Mesothelial cell of epicardium (in vitro differentiated cells): ENCODE measurements at regions not wholly inside any gene's neighbourhood (a gene's known extent, or its start where the extent isn't known, plus 50 kb on each side); places are given as distances from the start of the nearest gene placed in this dataset.

ENCODE experiments used
- DNase-seq, 2 experiments: peaks; one replicate each; pipeline ENCODE4 v3.0.0; 2021; ENCODE audit warnings: low spot score in 2 of 2; ENCODE audit not compliant: unreplicated experiment in 2 of 2
- H3K27ac Mint-ChIP-seq: 2 replicates; pipeline ENCODE4 v1.8.0; 2021; ENCODE audit warnings: mixed read lengths
- H3K27me3 Mint-ChIP-seq: 2 replicates; pipeline ENCODE4 v1.8.0; 2021; ENCODE audit warnings: low read depth, mixed read lengths
- H3K36me3 Mint-ChIP-seq: 2 replicates; pipeline ENCODE4 v1.8.0; 2021; ENCODE audit warnings: mixed read lengths
- H3K4me1 Mint-ChIP-seq: 2 replicates; pipeline ENCODE4 v1.8.0; 2021; ENCODE audit warnings: mixed read lengths
- H3K4me3 Mint-ChIP-seq: 2 replicates; pipeline ENCODE4 v1.8.0; 2021; ENCODE audit warnings: mild to moderate bottlenecking, moderate library complexity, mixed read lengths
- H3K9me3 Mint-ChIP-seq: 2 replicates; pipeline ENCODE4 v1.8.0; 2021; ENCODE audit warnings: mixed read lengths
- TF ChIP-seq, protein P1 (sequence below): fragments of 200-600 bp; sonication (generic); IDR thresholded peaks from one replicate; pipeline ENCODE4 v1.5.0; 2021; ENCODE audit warnings: antibody characterized with exemption; ENCODE audit not compliant: unreplicated experiment

DNA sequence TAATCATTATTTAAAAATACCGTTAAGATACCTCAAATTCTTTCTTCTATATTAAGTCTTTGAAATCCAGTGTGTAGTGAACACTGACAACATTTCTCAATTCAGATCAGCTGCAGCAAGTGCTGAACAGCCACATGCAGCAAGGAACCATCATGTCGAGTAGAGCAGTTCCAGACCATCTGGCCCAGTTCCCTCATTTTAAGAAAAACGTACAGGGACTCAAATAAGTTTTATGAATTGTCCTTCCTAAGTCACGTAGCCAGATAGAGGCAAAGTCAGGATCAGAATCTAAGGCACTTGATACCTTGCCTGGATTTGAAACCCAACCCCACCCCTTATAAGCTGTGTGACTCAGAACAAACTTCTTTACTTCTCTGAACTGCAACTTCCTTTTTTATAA, 132.4 kb downstream of the PROX1 start:
- Mint-ChIP-seq H3K27ac (no peak overlapping the region), H3K9me3 (peaks cover 18% of the 10 kb centered on the region), H3K36me3 (peaks cover 4% of the 10 kb centered on the region), H3K4me1 (peaks cover 21% of the 10 kb centered on the region), H3K27me3 (no peaks in the 10 kb centered on the region), H3K4me3 (no peak overlapping the region)
- no peak for DNase-seq
- TF ChIP-seq, protein P1, sequence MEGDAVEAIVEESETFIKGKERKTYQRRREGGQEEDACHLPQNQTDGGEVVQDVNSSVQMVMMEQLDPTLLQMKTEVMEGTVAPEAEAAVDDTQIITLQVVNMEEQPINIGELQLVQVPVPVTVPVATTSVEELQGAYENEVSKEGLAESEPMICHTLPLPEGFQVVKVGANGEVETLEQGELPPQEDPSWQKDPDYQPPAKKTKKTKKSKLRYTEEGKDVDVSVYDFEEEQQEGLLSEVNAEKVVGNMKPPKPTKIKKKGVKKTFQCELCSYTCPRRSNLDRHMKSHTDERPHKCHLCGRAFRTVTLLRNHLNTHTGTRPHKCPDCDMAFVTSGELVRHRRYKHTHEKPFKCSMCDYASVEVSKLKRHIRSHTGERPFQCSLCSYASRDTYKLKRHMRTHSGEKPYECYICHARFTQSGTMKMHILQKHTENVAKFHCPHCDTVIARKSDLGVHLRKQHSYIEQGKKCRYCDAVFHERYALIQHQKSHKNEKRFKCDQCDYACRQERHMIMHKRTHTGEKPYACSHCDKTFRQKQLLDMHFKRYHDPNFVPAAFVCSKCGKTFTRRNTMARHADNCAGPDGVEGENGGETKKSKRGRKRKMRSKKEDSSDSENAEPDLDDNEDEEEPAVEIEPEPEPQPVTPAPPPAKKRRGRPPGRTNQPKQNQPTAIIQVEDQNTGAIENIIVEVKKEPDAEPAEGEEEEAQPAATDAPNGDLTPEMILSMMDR = no peak

DNA sequence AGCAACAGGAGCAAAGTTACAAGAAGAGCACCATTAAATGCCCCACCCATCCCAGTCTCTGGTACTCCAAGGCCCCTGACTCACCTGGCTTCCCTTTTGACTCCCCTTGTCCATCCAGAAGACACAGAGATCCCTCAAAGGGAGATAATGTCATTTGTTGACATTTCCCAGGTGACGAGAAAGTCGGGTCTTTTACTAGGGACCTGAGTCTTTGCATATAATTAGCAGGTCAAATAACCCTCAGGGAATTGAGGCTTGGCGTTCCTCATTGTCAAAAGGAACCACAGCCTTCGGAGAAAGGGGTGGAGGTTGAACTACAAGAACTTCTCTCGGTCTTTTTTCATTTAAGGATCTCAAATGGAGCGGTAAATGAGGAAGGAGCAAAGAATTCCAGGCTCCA, 133.2 kb downstream of the PROX1 start:
- Mint-ChIP-seq H3K4me1 (peaks cover 24% of the 10 kb centered on the region), H3K4me3 (no peak overlapping the region), H3K27ac (no peak overlapping the region), H3K9me3 (peaks cover 18% of the 10 kb centered on the region), H3K36me3 (peaks cover 4% of the 10 kb centered on the region), H3K27me3 (no peaks in the 10 kb centered on the region)
- DNase-seq = no peak
- TF ChIP-seq, protein P1 = no peak

DNA sequence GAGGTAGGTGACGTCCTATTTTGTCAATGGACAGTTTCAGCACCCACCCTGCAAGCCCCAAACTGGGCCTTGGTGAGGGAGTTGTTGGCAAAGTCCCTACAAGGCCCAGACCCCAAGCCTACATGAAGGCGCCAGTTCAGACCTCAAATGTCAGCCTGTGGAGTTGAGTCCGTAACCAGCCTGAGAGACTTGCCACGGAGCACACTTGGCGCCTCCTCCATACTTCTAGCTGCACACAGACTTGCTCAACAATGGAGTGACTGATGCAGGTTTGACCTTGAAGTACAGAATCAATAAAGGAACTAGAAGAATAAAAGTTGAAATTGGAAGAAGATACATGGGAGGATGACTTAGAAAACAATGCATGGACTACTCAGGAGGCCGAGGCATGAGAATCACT, 134.3 kb downstream of the PROX1 start:
- Mint-ChIP-seq H3K36me3 (peaks cover 2% of the 10 kb centered on the region), H3K4me1 (peaks cover 24% of the 10 kb centered on the region), H3K27me3 (no peaks in the 10 kb centered on the region), H3K4me3 (no peak overlapping the region), H3K9me3 (peaks cover 14% of the 10 kb centered on the region), H3K27ac (no peak overlapping the region)
- DNase-seq = no peak
- TF ChIP-seq, protein P1 = no peak

DNA sequence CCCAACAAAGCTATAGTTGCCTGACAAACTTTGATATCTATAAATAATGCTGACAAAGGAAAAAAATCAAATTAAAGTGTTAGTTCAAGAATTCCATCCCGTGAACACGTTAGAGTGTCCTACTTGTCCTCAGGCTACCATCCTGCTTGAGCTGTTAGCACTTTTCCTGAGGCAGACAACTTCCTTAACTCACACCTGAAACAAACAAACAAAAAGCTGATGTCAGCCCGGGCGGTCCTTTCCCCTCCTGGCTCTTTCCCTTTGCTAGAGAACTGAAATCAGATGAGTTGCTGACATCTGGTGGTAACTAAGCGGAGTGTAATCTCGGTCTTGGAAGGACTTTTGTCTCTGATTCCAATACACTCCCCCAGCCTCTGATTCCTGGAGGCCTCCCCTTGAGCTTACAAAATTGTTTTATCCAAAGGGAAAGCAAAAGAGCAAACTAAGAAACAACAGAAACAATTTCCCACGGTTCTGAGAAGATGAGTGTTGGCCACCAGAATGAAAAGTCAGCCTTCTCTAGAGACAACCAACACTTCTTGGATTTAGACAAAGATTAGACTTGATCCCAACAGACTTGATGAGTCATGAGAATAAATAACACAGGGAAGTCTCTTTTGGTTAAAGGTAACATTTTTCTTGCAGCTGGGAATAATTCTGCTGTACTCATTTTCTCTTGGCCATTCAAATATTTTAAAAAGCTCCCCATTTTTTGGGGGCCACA, 135.4 kb downstream of the PROX1 start:
- Mint-ChIP-seq H3K4me1 (peaks cover 24% of the 10 kb centered on the region), H3K4me3 (no peak overlapping the region)
- TF ChIP-seq, protein P1 = peak; percentile 27

DNA sequence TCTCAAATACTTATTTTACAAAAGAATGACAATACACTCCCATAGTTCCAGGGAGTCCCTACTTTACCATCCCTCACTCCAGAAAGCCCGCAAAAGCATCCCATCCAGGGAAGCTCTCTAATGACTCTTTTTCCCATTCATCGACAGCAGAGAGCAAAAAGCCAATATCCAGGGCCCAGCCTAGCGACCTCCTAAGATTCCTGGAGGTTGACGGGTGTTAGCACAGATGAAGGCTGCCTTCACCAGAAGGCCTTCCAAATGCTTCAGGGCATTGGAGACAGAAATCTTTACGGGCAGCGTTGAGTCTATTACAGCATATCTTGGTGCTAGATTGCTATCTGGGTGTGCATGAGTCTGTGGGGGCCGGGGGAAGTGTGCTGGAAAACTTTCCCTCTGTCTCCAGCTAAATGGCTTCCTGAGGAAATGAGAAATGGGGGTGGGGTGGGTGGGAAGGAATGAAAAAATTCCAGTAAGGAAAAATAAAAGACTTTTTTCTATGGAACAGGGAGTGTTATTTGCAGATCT, 136.6 kb downstream of the PROX1 start:
- Mint-ChIP-seq H3K9me3 (no peaks in the 10 kb centered on the region), H3K27ac (no peak overlapping the region), H3K36me3 (no peaks in the 10 kb centered on the region), H3K27me3 (no peaks in the 10 kb centered on the region), H3K4me3 (no peak overlapping the region), H3K4me1 (peaks cover 24% of the 10 kb centered on the region)
- DNase-seq = no peak
- TF ChIP-seq, protein P1 = no peak

More for the DNA sequence above, 135.4 kb downstream of the PROX1 start:
- H3K36me3 Mint-ChIP-seq = no peaks in the 10 kb centered on the region
- peak in 1 of 2 experiments; percentile 43 for DNase-seq
- H3K27ac Mint-ChIP-seq = no peak overlapping the region
- H3K9me3 Mint-ChIP-seq = peaks cover 5% of the 10 kb centered on the region
- no peaks in the 10 kb centered on the region for H3K27me3 Mint-ChIP-seq
